Skeletal muscle tissue (tissue), 3 donors: ENCODE measurements at regions not wholly inside any gene's neighbourhood (a gene's known extent, or its start where the extent isn't known, plus 50 kb on each side); places are given as distances from the start of the nearest gene placed in this dataset.
"Not testable (repeated sequence)": the region's sequence is repeated elsewhere in the genome, so short reads cannot be mapped to it uniquely, and the experiment has no call there.

Experiments used
- H3K27ac ChIP-seq: one replicate; pipeline ENCODE4 v1.7.0; 2013; ENCODE audit warnings: mild to moderate bottlenecking, low read depth, low read length, inconsistent platforms
- H3K27me3 ChIP-seq, 3 donors: one replicate each; pipeline ENCODE4 v1.7.0; 2013; ENCODE audit warnings: low read length in 3 of 3; ENCODE audit not compliant: control insufficient read depth in 3 of 3, insufficient read depth in 3 of 3
- H3K36me3 ChIP-seq, 3 donors: one replicate each; pipeline ENCODE4 v1.7.0; 2013; ENCODE audit warnings: low read length in 3 of 3; ENCODE audit not compliant: control insufficient read depth in 3 of 3, insufficient read depth in 3 of 3
- H3K4me1 ChIP-seq, 3 donors: one replicate each; pipeline ENCODE4 v1.7.0; 2013; ENCODE audit warnings: low read length in 3 of 3, mild to moderate bottlenecking in 3 of 3; ENCODE audit not compliant: control insufficient read depth in 3 of 3, insufficient read depth in 3 of 3
- H3K4me3 ChIP-seq, 3 donors: one replicate each; pipeline ENCODE4 v1.7.0; 2013; ENCODE audit warnings: low read length in 3 of 3
- H3K9ac ChIP-seq, 3 donors: one replicate each; pipeline ENCODE4 v1.7.0; 2013; ENCODE audit warnings: low read length in 3 of 3, mild to moderate bottlenecking in 3 of 3, moderate library complexity in 2 of 3, low read depth in 1 of 3
- H3K9me3 ChIP-seq, 3 donors: one replicate each; pipeline ENCODE4 v1.7.0; 2013; ENCODE audit warnings: low read length in 3 of 3; ENCODE audit not compliant: control insufficient read depth in 3 of 3
- donor health status: Osteomylitis.

- H3K36me3 ChIP-seq, result no peaks in the 10 kb centered on the region
- H3K9ac ChIP-seq, result no peak overlapping the region
- H3K4me3 ChIP-seq, result no peak overlapping the region
- no peaks in the 10 kb centered on the region for H3K27me3 ChIP-seq
- no peaks in the 10 kb centered on the region for H3K4me1 ChIP-seq
- H3K9me3 ChIP-seq, result no peaks in the 10 kb centered on the region
- no peak overlapping the region for H3K27ac ChIP-seq
These were observed 150.2 kb upstream of the PTPRG start for GRCh38 chr3:61411009-61411662.

- Histone ChIP-seq H3K9ac (no peak overlapping the region), H3K27me3 (no peaks in the 10 kb centered on the region), H3K9me3 (no peaks in the 10 kb centered on the region), H3K27ac (no peak overlapping the region), H3K4me1 (no peaks in the 10 kb centered on the region), H3K36me3 (no peaks in the 10 kb centered on the region), H3K4me3 (no peak overlapping the region)
These were observed 146.9 kb upstream of the PTPRG start for GRCh38 chr3:61414456-61414855.

- Histone ChIP-seq H3K27me3 (no peaks in the 10 kb centered on the region), H3K4me1 (no peaks in the 10 kb centered on the region), H3K9me3 (no peaks in the 10 kb centered on the region), H3K9ac (no peak overlapping the region), H3K27ac (no peak overlapping the region), H3K4me3 (no peak overlapping the region), H3K36me3 (no peaks in the 10 kb centered on the region)
These were observed 146.2 kb upstream of the PTPRG start for GRCh38 chr3:61415201-61415600.

- no peaks in the 10 kb centered on the region for H3K4me1 ChIP-seq
- H3K27me3 ChIP-seq, result no peaks in the 10 kb centered on the region
- H3K9me3 ChIP-seq, result no peaks in the 10 kb centered on the region
- no peaks in the 10 kb centered on the region for H3K36me3 ChIP-seq
- no peak overlapping the region for H3K4me3 ChIP-seq
- no peak overlapping the region for H3K27ac ChIP-seq
- no peak overlapping the region for H3K9ac ChIP-seq
These were observed 144.8 kb upstream of the PTPRG start for GRCh38 chr3:61416618-61417017.

- no peaks in the 10 kb centered on the region for H3K27me3 ChIP-seq
- H3K9ac ChIP-seq, result no peak overlapping the region
- H3K27ac ChIP-seq, result no peak overlapping the region
- H3K9me3 ChIP-seq, result no peaks in the 10 kb centered on the region
- no peaks in the 10 kb centered on the region for H3K4me1 ChIP-seq
- H3K4me3 ChIP-seq, result no peak overlapping the region
- H3K36me3 ChIP-seq, result no peaks in the 10 kb centered on the region
These were observed 144.0 kb upstream of the PTPRG start for GRCh38 chr3:61417352-61417751.

GRCh38 chr3:61420136-61420759 lies 141.1 kb upstream of the PTPRG start:
- Histone ChIP-seq H3K4me3 (no peak overlapping the region), H3K36me3 (no peaks in the 10 kb centered on the region)

GRCh38 chr3:61422945-61423673 lies 138.3 kb upstream of the PTPRG start:
- H3K27ac ChIP-seq, result no peak overlapping the region
- no peak overlapping the region for H3K4me3 ChIP-seq
- no peaks in the 10 kb centered on the region for H3K9me3 ChIP-seq
- no peaks in the 10 kb centered on the region for H3K4me1 ChIP-seq
- H3K27me3 ChIP-seq, result no peaks in the 10 kb centered on the region
- H3K36me3 ChIP-seq, result no peaks in the 10 kb centered on the region
- no peak overlapping the region for H3K9ac ChIP-seq

More at GRCh38 chr3:61420136-61420759, 141.1 kb upstream of the PTPRG start:
- no peak overlapping the region for H3K9ac ChIP-seq
- no peaks in the 10 kb centered on the region for H3K9me3 ChIP-seq
- no peak overlapping the region for H3K27ac ChIP-seq
- H3K4me1 ChIP-seq, result no peaks in the 10 kb centered on the region
- no peaks in the 10 kb centered on the region for H3K27me3 ChIP-seq

- Histone ChIP-seq H3K9me3 (no peaks in the 10 kb centered on the region), H3K36me3 (no peaks in the 10 kb centered on the region)
These were observed 136.0 kb upstream of the PTPRG start for GRCh38 chr3:61425356-61425755.

GRCh38 chr3:61429106-61429505 lies 132.3 kb upstream of the PTPRG start:
- no peak overlapping the region for H3K4me3 ChIP-seq
- H3K27me3 ChIP-seq, result no peaks in the 10 kb centered on the region
- no peak overlapping the region for H3K27ac ChIP-seq
- no peak overlapping the region for H3K9ac ChIP-seq
- no peaks in the 10 kb centered on the region for H3K9me3 ChIP-seq
- H3K36me3 ChIP-seq, result no peaks in the 10 kb centered on the region
- no peaks in the 10 kb centered on the region for H3K4me1 ChIP-seq

More at GRCh38 chr3:61425356-61425755, 136.0 kb upstream of the PTPRG start:
- H3K4me1 ChIP-seq, result no peaks in the 10 kb centered on the region
- H3K27me3 ChIP-seq, result no peaks in the 10 kb centered on the region
- H3K27ac ChIP-seq, result no peak overlapping the region
- H3K4me3 ChIP-seq, result no peak overlapping the region
- H3K9ac ChIP-seq, result no peak overlapping the region

GRCh38 chr3:61434901-61435300 lies 126.5 kb upstream of the PTPRG start:
- H3K36me3 ChIP-seq, H3K9me3 ChIP-seq, H3K4me1 ChIP-seq, H3K4me3 ChIP-seq, H3K27me3 ChIP-seq, H3K27ac ChIP-seq, H3K9ac ChIP-seq: not testable (repeated sequence)
